H1 (cell line): ENCODE measurements at regions not wholly inside any gene's neighbourhood (a gene's known extent, or its start where the extent isn't known, plus 50 kb on each side); places are given as distances from the start of the nearest gene placed in this dataset.

Source experiments
- CTCF ChIA-PET: fragments of 300-600 bp; sonication (Branson Sonifier 250); formaldehyde crosslinking; loops from one replicate; lab custom pipeline; 2021; ENCODE audit not compliant: partially characterized antibody; lab: Charles Lee
- POLR2A ChIA-PET: fragments of 300-600 bp; sonication (Branson Sonifier 250); formaldehyde crosslinking; loops from one replicate; lab custom pipeline; 2021; ENCODE audit warnings: inconsistent platforms; ENCODE audit not compliant: partially characterized antibody; lab: Charles Lee
- DNase-seq, 2 experiments: peaks; one replicate each; pipeline versions ENCODE4 v3.0.0 to v3.0.0-alpha.2; 2010 to 2022; ENCODE audit warnings: low spot score in 2 of 2, low read depth in 1 of 2, mixed read lengths in 1 of 2
- FAIRE-seq: peaks from 2 replicates; lab custom pipeline; 2011; peaks lifted over from hg19 to GRCh38; lab: Jason Lieb, UNC
- H2AFZ ChIP-seq: 2 replicates; pipeline ENCODE4 v1.8.1; 2012; ENCODE audit warnings: low read length, inconsistent platforms
- H2AK5ac ChIP-seq: 2 replicates; pipeline ENCODE4 v1.6.1; 2013; ENCODE audit warnings: low read depth, low read length
- H2BK120ac ChIP-seq: replicated peaks from 2 replicates; pipeline ENCODE3; 2013; ENCODE audit warnings: low read depth, low read length, inconsistent platforms
- H2BK12ac ChIP-seq: 2 replicates; pipeline ENCODE4 v1.6.1; 2013; ENCODE audit warnings: low read depth, low read length
- H2BK15ac ChIP-seq: 2 replicates; pipeline ENCODE4 v1.6.1; 2013; ENCODE audit warnings: low read length
- H2BK20ac ChIP-seq: 2 replicates; pipeline ENCODE4 v1.6.1; 2013; ENCODE audit warnings: low read length
- H2BK5ac ChIP-seq: 2 replicates; pipeline ENCODE4 v1.6.1; 2013; ENCODE audit warnings: low read depth, low read length
- H3K14ac ChIP-seq: 2 replicates; pipeline ENCODE4 v1.6.1; 2013; ENCODE audit warnings: inconsistent platforms; ENCODE audit not compliant: insufficient read length
- H3K18ac ChIP-seq: 2 replicates; pipeline ENCODE4 v1.6.1; 2013; ENCODE audit warnings: low read length; ENCODE audit errors: extremely low read depth
- H3K23ac ChIP-seq: 2 replicates; pipeline ENCODE4 v1.6.1; 2013; ENCODE audit warnings: inconsistent platforms; ENCODE audit not compliant: insufficient read length
- H3K23me2 ChIP-seq: 2 replicates; pipeline ENCODE4 v1.6.1; 2013; ENCODE audit warnings: low read depth, low read length
- H3K27ac ChIP-seq: 2 replicates; pipeline ENCODE4 v1.6.1; 2011; ENCODE audit warnings: low read depth, low read length, inconsistent platforms
- H3K27me3 ChIP-seq, 4 experiments: replicated peaks in 1 of 4; 1 replicate in 1 of 4; 2 replicates in 3 of 4; pipeline versions ENCODE4 v1.6.1 to v1.8.1; 2011 to 2013; ENCODE audit warnings: low read length in 3 of 4, mild to moderate bottlenecking in 3 of 4, inconsistent platforms in 2 of 4, mixed read lengths in 2 of 4, moderate library complexity in 1 of 4; ENCODE audit not compliant: control insufficient read depth in 3 of 4, insufficient read depth in 3 of 4; ENCODE audit errors: extremely low read depth in 1 of 4
- H3K36me3 ChIP-seq, 4 experiments: 2 replicates each; pipeline versions ENCODE4 v1.6.1 to v1.8.1; 2011 to 2013; ENCODE audit warnings: mild to moderate bottlenecking in 4 of 4, low read length in 3 of 4, moderate library complexity in 2 of 4, control low read depth in 1 of 4, inconsistent platforms in 1 of 4; ENCODE audit not compliant: insufficient read depth in 4 of 4, control insufficient read depth in 2 of 4
- H3K4ac ChIP-seq: replicated peaks from 2 replicates; pipeline ENCODE3; 2013; ENCODE audit warnings: low read length, low read depth, mixed read lengths, inconsistent platforms; ENCODE audit not compliant: insufficient read length
- H3K4me1 ChIP-seq, 4 experiments: replicated peaks in 1 of 4; 1 replicate in 1 of 4; 2 replicates in 3 of 4; pipeline versions ENCODE4 v1.6.1 to v1.8.1; 2011 to 2013; ENCODE audit warnings: low read length in 3 of 4, inconsistent platforms in 2 of 4, mixed read lengths in 1 of 4; ENCODE audit not compliant: insufficient read depth in 4 of 4, control insufficient read depth in 3 of 4
- H3K4me2 ChIP-seq, 2 experiments: 2 replicates each; pipeline versions ENCODE4 v1.6.1 to v1.8.1; 2011 to 2013; ENCODE audit warnings: low read depth in 2 of 2, low read length in 2 of 2, control low read depth in 1 of 2, inconsistent platforms in 1 of 2, mild to moderate bottlenecking in 1 of 2; ENCODE audit not compliant: insufficient read depth in 1 of 2
- H3K4me3 ChIP-seq, 4 experiments: fragments of 200-600, 300-600 bp in 1 of 4; sonication (generic), shearing (Covaris generic), sonication (Bioruptor Twin) in 1 of 4; 2 replicates each; pipeline versions ENCODE4 v1.5.1 to v1.8.1; 2011 to 2016; ENCODE audit warnings: low read length in 4 of 4, low read depth in 3 of 4, control low read depth in 2 of 4, inconsistent platforms in 2 of 4, mild to moderate bottlenecking in 2 of 4, mixed read lengths in 1 of 4, moderate library complexity in 1 of 4; ENCODE audit not compliant: insufficient read depth in 2 of 4; ENCODE audit errors: extremely low read depth in 1 of 4
- H3K56ac ChIP-seq: replicated peaks from 2 replicates; pipeline ENCODE3; 2013; ENCODE audit warnings: low read depth, mild to moderate bottlenecking, mixed read lengths, low read length, inconsistent platforms; ENCODE audit not compliant: insufficient read length
- H3K79me1 ChIP-seq: 2 replicates; pipeline ENCODE4 v1.6.1; 2013; ENCODE audit warnings: low read depth, low read length, control low read depth
- H3K79me2 ChIP-seq, 2 experiments: 2 replicates each; pipeline versions ENCODE4 v1.6.1 to v1.8.1; 2012 to 2013; ENCODE audit warnings: low read length in 2 of 2, mild to moderate bottlenecking in 2 of 2, inconsistent platforms in 1 of 2; ENCODE audit not compliant: insufficient read depth in 2 of 2, control insufficient read depth in 1 of 2
- H3K9ac ChIP-seq, 4 experiments: replicated peaks in 1 of 4; 1 replicate in 1 of 4; 2 replicates in 3 of 4; pipeline versions ENCODE4 v1.6.1 to v1.8.1; 2011 to 2013; ENCODE audit warnings: low read depth in 3 of 4, low read length in 3 of 4, control low read depth in 2 of 4, mild to moderate bottlenecking in 2 of 4, moderate library complexity in 2 of 4, inconsistent platforms in 1 of 4; ENCODE audit errors: extremely low read depth in 1 of 4
- H3K9me3 ChIP-seq, 2 experiments: 2 replicates each; pipeline versions ENCODE4 v1.6.1 to v1.8.1; 2012 to 2013; ENCODE audit warnings: mild to moderate bottlenecking in 2 of 2, moderate library complexity in 2 of 2, control low read depth in 1 of 2, inconsistent platforms in 1 of 2, low read depth in 1 of 2, low read length in 1 of 2, mixed read lengths in 1 of 2; ENCODE audit not compliant: insufficient read depth in 2 of 2
- H4K20me1 ChIP-seq, 2 experiments: replicated peaks in 1 of 2; 2 replicates each; pipeline versions ENCODE3 to v1.8.1; 2011 to 2013; ENCODE audit warnings: inconsistent platforms in 2 of 2, low read length in 2 of 2, mild to moderate bottlenecking in 1 of 2; ENCODE audit not compliant: insufficient read depth in 2 of 2, control insufficient read depth in 1 of 2
- H4K5ac ChIP-seq: 2 replicates; pipeline ENCODE4 v1.6.1; 2013; ENCODE audit warnings: low read length, low read depth, mixed read lengths, inconsistent platforms; ENCODE audit not compliant: insufficient read length
- H4K8ac ChIP-seq: 2 replicates; pipeline ENCODE4 v1.8.0; 2013; ENCODE audit warnings: mild to moderate bottlenecking, moderate library complexity, low read length, inconsistent platforms; ENCODE audit not compliant: insufficient read depth; ENCODE audit errors: extremely low read depth
- H4K91ac ChIP-seq: replicated peaks from 2 replicates; pipeline ENCODE3; 2013; ENCODE audit warnings: low read length, mixed read lengths, inconsistent platforms; ENCODE audit not compliant: insufficient read length
- ASH2L ChIP-seq: fragments of 200-600, 300-600 bp; sonication (generic); IDR thresholded peaks from one replicate; pipeline ENCODE4 v1.7.1; 2017; ENCODE audit warnings: low read length
- JUN ChIP-seq: IDR thresholded peaks from 2 replicates; pipeline ENCODE4 v1.6.1; 2011; ENCODE audit warnings: low read depth, mild to moderate bottlenecking, improper control_type of control experiment, low read length
- KDM1A ChIP-seq: fragments of 200-600, 300-600 bp; sonication (generic); IDR thresholded peaks from 2 replicates; pipeline ENCODE4 v1.7.1; 2016; ENCODE audit warnings: mild to moderate bottlenecking, low read length, borderline replicate concordance
- PHF8 ChIP-seq: fragments of 200-600 bp; sonication (generic); conservative IDR thresholded peaks from 2 replicates; pipeline ENCODE4 v1.7.1; 2012; ENCODE audit warnings: low read depth, mild to moderate bottlenecking, inconsistent platforms, low read length, moderate library complexity
- POU5F1 ChIP-seq: IDR thresholded peaks from 2 replicates; pipeline ENCODE4 v1.6.1; 2011; ENCODE audit warnings: low read depth, mild to moderate bottlenecking, low read length, moderate library complexity
- SP2 ChIP-seq: IDR thresholded peaks from 2 replicates; pipeline ENCODE4 v1.6.1; 2012; ENCODE audit warnings: mild to moderate bottlenecking, low read length, inconsistent platforms
- TCF12 ChIP-seq: IDR thresholded peaks from 2 replicates; pipeline ENCODE4 v1.6.1; 2011; ENCODE audit warnings: low read depth, mild to moderate bottlenecking, low read length
- ZNF274 ChIP-seq: IDR thresholded peaks from 2 replicates; pipeline ENCODE4 v1.7.0; 2012; ENCODE audit warnings: low read length, borderline replicate concordance; ENCODE audit errors: extremely low read depth
- WGBS, 2 experiments: shearing (Covaris generic) in 1 of 2; methylation state at CpG; one replicate each; pipeline versions ENCODE4 v1.1.6 to v1.1.7; 2013 to 2015; ENCODE audit warnings: low lambda C conversion rate in 2 of 2, mixed read lengths in 2 of 2, inconsistent platforms in 1 of 2, low coverage in 1 of 2, missing lambda C conversion rate in 1 of 2; ENCODE audit not compliant: insufficient replicate concordance in 2 of 2, insufficient coverage in 1 of 2, insufficient read length in 1 of 2; ENCODE audit errors: extremely low coverage in 1 of 2, missing lambda C conversion rate in 1 of 2; 5-methylcytosine and 5-hydroxymethylcytosine counted together

- Histone ChIP-seq H3K4me1 (no peaks in the 10 kb centered on the region), H2BK120ac (no peak overlapping the region), H3K36me3 (peaks cover 0 to 4% (median 0%) of the 10 kb centered on the region in 4 experiments; a peak in 1 of 8 replicates), H3K56ac (no peak overlapping the region), H3K4me3 (no peak overlapping the region), H2BK5ac (no peak overlapping the region), H3K4me2 (no peak overlapping the region), H4K5ac (no peak overlapping the region), H3K27ac (no peak overlapping the region), H3K4ac (no peak overlapping the region), H3K18ac (no peak overlapping the region), H3K14ac (no peak overlapping the region), H2BK20ac (no peak overlapping the region), H2AK5ac (no peak overlapping the region), H4K8ac (no peak overlapping the region), H3K9ac (no peak overlapping the region), H3K23me2 (no peaks in the 10 kb centered on the region), H2AFZ (no peak overlapping the region), H3K23ac (no peak overlapping the region), H4K20me1 (no peaks in the 10 kb centered on the region), H3K79me2 (no peaks in the 10 kb centered on the region), H3K27me3 (no peaks in the 10 kb centered on the region), H3K79me1 (no peaks in the 10 kb centered on the region), H4K91ac (no peak overlapping the region), H2BK12ac (no peak overlapping the region)
- DNase-seq, result no peak
- 80% methylated on average over 1 of the region's 1 CpG; no CpG with 5 or more reads in 1 of the 2 experiments for WGBS, 2 experiments
- no peak for FAIRE-seq
- POLR2A ChIA-PET, result no interaction called here
- CTCF ChIA-PET, result no interaction called here
- TF ChIP-seq ASH2L (no peak), KDM1A (no peak), ZNF274 (no peak), SP2 (no peak), TCF12 (no peak), JUN (no peak), PHF8 (no peak), POU5F1 (no peak)
- TF ChIP-seq, all 59 proteins: peak for 0
- Histone ChIP-seq H3K9me3 (peaks cover 4 to 12% of the 10 kb centered on the region in 2 experiments), H2BK15ac (no peak overlapping the region)
These were observed 326.7 kb upstream of the ZNF608 start for GRCh38 chr5:125073090-125073489.
